H1 (cell line): ENCODE measurements at regions not wholly inside any gene's neighbourhood (a gene's known extent, or its start where the extent isn't known, plus 50 kb on each side); places are given as distances from the start of the nearest gene placed in this dataset.

Source experiments
- CTCF ChIA-PET: fragments of 300-600 bp; sonication (Branson Sonifier 250); formaldehyde crosslinking; loops from one replicate; lab custom pipeline; 2021; ENCODE audit not compliant: partially characterized antibody; lab: Charles Lee
- POLR2A ChIA-PET: fragments of 300-600 bp; sonication (Branson Sonifier 250); formaldehyde crosslinking; loops from one replicate; lab custom pipeline; 2021; ENCODE audit warnings: inconsistent platforms; ENCODE audit not compliant: partially characterized antibody; lab: Charles Lee
- DNase-seq, 2 experiments: peaks; one replicate each; pipeline versions ENCODE4 v3.0.0 to v3.0.0-alpha.2; 2010 to 2022; ENCODE audit warnings: low spot score in 2 of 2, low read depth in 1 of 2, mixed read lengths in 1 of 2
- FAIRE-seq: peaks from 2 replicates; lab custom pipeline; 2011; peaks lifted over from hg19 to GRCh38; lab: Jason Lieb, UNC
- H2AFZ ChIP-seq: 2 replicates; pipeline ENCODE4 v1.8.1; 2012; ENCODE audit warnings: low read length, inconsistent platforms
- H2AK5ac ChIP-seq: 2 replicates; pipeline ENCODE4 v1.6.1; 2013; ENCODE audit warnings: low read depth, low read length
- H2BK120ac ChIP-seq: replicated peaks from 2 replicates; pipeline ENCODE3; 2013; ENCODE audit warnings: low read depth, low read length, inconsistent platforms
- H2BK12ac ChIP-seq: 2 replicates; pipeline ENCODE4 v1.6.1; 2013; ENCODE audit warnings: low read depth, low read length
- H2BK15ac ChIP-seq: 2 replicates; pipeline ENCODE4 v1.6.1; 2013; ENCODE audit warnings: low read length
- H2BK20ac ChIP-seq: 2 replicates; pipeline ENCODE4 v1.6.1; 2013; ENCODE audit warnings: low read length
- H2BK5ac ChIP-seq: 2 replicates; pipeline ENCODE4 v1.6.1; 2013; ENCODE audit warnings: low read depth, low read length
- H3K14ac ChIP-seq: 2 replicates; pipeline ENCODE4 v1.6.1; 2013; ENCODE audit warnings: inconsistent platforms; ENCODE audit not compliant: insufficient read length
- H3K18ac ChIP-seq: 2 replicates; pipeline ENCODE4 v1.6.1; 2013; ENCODE audit warnings: low read length; ENCODE audit errors: extremely low read depth
- H3K23ac ChIP-seq: 2 replicates; pipeline ENCODE4 v1.6.1; 2013; ENCODE audit warnings: inconsistent platforms; ENCODE audit not compliant: insufficient read length
- H3K23me2 ChIP-seq: 2 replicates; pipeline ENCODE4 v1.6.1; 2013; ENCODE audit warnings: low read depth, low read length
- H3K27ac ChIP-seq: 2 replicates; pipeline ENCODE4 v1.6.1; 2011; ENCODE audit warnings: low read depth, low read length, inconsistent platforms
- H3K27me3 ChIP-seq, 4 experiments: replicated peaks in 1 of 4; 1 replicate in 1 of 4; 2 replicates in 3 of 4; pipeline versions ENCODE4 v1.6.1 to v1.8.1; 2011 to 2013; ENCODE audit warnings: low read length in 3 of 4, mild to moderate bottlenecking in 3 of 4, inconsistent platforms in 2 of 4, mixed read lengths in 2 of 4, moderate library complexity in 1 of 4; ENCODE audit not compliant: control insufficient read depth in 3 of 4, insufficient read depth in 3 of 4; ENCODE audit errors: extremely low read depth in 1 of 4
- H3K36me3 ChIP-seq, 4 experiments: 2 replicates each; pipeline versions ENCODE4 v1.6.1 to v1.8.1; 2011 to 2013; ENCODE audit warnings: mild to moderate bottlenecking in 4 of 4, low read length in 3 of 4, moderate library complexity in 2 of 4, control low read depth in 1 of 4, inconsistent platforms in 1 of 4; ENCODE audit not compliant: insufficient read depth in 4 of 4, control insufficient read depth in 2 of 4
- H3K4ac ChIP-seq: replicated peaks from 2 replicates; pipeline ENCODE3; 2013; ENCODE audit warnings: low read length, low read depth, mixed read lengths, inconsistent platforms; ENCODE audit not compliant: insufficient read length
- H3K4me1 ChIP-seq, 4 experiments: replicated peaks in 1 of 4; 1 replicate in 1 of 4; 2 replicates in 3 of 4; pipeline versions ENCODE4 v1.6.1 to v1.8.1; 2011 to 2013; ENCODE audit warnings: low read length in 3 of 4, inconsistent platforms in 2 of 4, mixed read lengths in 1 of 4; ENCODE audit not compliant: insufficient read depth in 4 of 4, control insufficient read depth in 3 of 4
- H3K4me2 ChIP-seq, 2 experiments: 2 replicates each; pipeline versions ENCODE4 v1.6.1 to v1.8.1; 2011 to 2013; ENCODE audit warnings: low read depth in 2 of 2, low read length in 2 of 2, control low read depth in 1 of 2, inconsistent platforms in 1 of 2, mild to moderate bottlenecking in 1 of 2; ENCODE audit not compliant: insufficient read depth in 1 of 2
- H3K4me3 ChIP-seq, 4 experiments: fragments of 200-600, 300-600 bp in 1 of 4; sonication (generic), shearing (Covaris generic), sonication (Bioruptor Twin) in 1 of 4; 2 replicates each; pipeline versions ENCODE4 v1.5.1 to v1.8.1; 2011 to 2016; ENCODE audit warnings: low read length in 4 of 4, low read depth in 3 of 4, control low read depth in 2 of 4, inconsistent platforms in 2 of 4, mild to moderate bottlenecking in 2 of 4, mixed read lengths in 1 of 4, moderate library complexity in 1 of 4; ENCODE audit not compliant: insufficient read depth in 2 of 4; ENCODE audit errors: extremely low read depth in 1 of 4
- H3K56ac ChIP-seq: replicated peaks from 2 replicates; pipeline ENCODE3; 2013; ENCODE audit warnings: low read depth, mild to moderate bottlenecking, mixed read lengths, low read length, inconsistent platforms; ENCODE audit not compliant: insufficient read length
- H3K79me1 ChIP-seq: 2 replicates; pipeline ENCODE4 v1.6.1; 2013; ENCODE audit warnings: low read depth, low read length, control low read depth
- H3K79me2 ChIP-seq, 2 experiments: 2 replicates each; pipeline versions ENCODE4 v1.6.1 to v1.8.1; 2012 to 2013; ENCODE audit warnings: low read length in 2 of 2, mild to moderate bottlenecking in 2 of 2, inconsistent platforms in 1 of 2; ENCODE audit not compliant: insufficient read depth in 2 of 2, control insufficient read depth in 1 of 2
- H3K9ac ChIP-seq, 4 experiments: replicated peaks in 1 of 4; 1 replicate in 1 of 4; 2 replicates in 3 of 4; pipeline versions ENCODE4 v1.6.1 to v1.8.1; 2011 to 2013; ENCODE audit warnings: low read depth in 3 of 4, low read length in 3 of 4, control low read depth in 2 of 4, mild to moderate bottlenecking in 2 of 4, moderate library complexity in 2 of 4, inconsistent platforms in 1 of 4; ENCODE audit errors: extremely low read depth in 1 of 4
- H3K9me3 ChIP-seq, 2 experiments: 2 replicates each; pipeline versions ENCODE4 v1.6.1 to v1.8.1; 2012 to 2013; ENCODE audit warnings: mild to moderate bottlenecking in 2 of 2, moderate library complexity in 2 of 2, control low read depth in 1 of 2, inconsistent platforms in 1 of 2, low read depth in 1 of 2, low read length in 1 of 2, mixed read lengths in 1 of 2; ENCODE audit not compliant: insufficient read depth in 2 of 2
- H4K20me1 ChIP-seq, 2 experiments: replicated peaks in 1 of 2; 2 replicates each; pipeline versions ENCODE3 to v1.8.1; 2011 to 2013; ENCODE audit warnings: inconsistent platforms in 2 of 2, low read length in 2 of 2, mild to moderate bottlenecking in 1 of 2; ENCODE audit not compliant: insufficient read depth in 2 of 2, control insufficient read depth in 1 of 2
- H4K5ac ChIP-seq: 2 replicates; pipeline ENCODE4 v1.6.1; 2013; ENCODE audit warnings: low read length, low read depth, mixed read lengths, inconsistent platforms; ENCODE audit not compliant: insufficient read length
- H4K8ac ChIP-seq: 2 replicates; pipeline ENCODE4 v1.8.0; 2013; ENCODE audit warnings: mild to moderate bottlenecking, moderate library complexity, low read length, inconsistent platforms; ENCODE audit not compliant: insufficient read depth; ENCODE audit errors: extremely low read depth
- H4K91ac ChIP-seq: replicated peaks from 2 replicates; pipeline ENCODE3; 2013; ENCODE audit warnings: low read length, mixed read lengths, inconsistent platforms; ENCODE audit not compliant: insufficient read length
- ATF2 ChIP-seq: IDR thresholded peaks from 2 replicates; pipeline ENCODE4 v1.6.1; 2012; ENCODE audit warnings: low read length, inconsistent platforms
- BACH1 ChIP-seq: IDR thresholded peaks from 2 replicates; pipeline ENCODE4 v1.6.1; 2012; ENCODE audit warnings: low read length, improper control_type of control experiment
- BCL11A ChIP-seq, 2 experiments: IDR thresholded peaks; one replicate each; pipeline ENCODE4 v1.6.1; 2011; ENCODE audit warnings: low read depth in 2 of 2, low read length in 2 of 2, mild to moderate bottlenecking in 2 of 2
- CEBPB ChIP-seq: IDR thresholded peaks from 2 replicates; pipeline ENCODE4 v1.6.1; 2012; ENCODE audit warnings: low read depth, low read length
- CTBP2 ChIP-seq: IDR thresholded peaks from 2 replicates; pipeline ENCODE4 v1.7.0; 2011; ENCODE audit warnings: borderline replicate concordance, mild to moderate bottlenecking, moderate library complexity, mixed read lengths, low read length; ENCODE audit not compliant: insufficient read depth, insufficient read length
- GABPA ChIP-seq: IDR thresholded peaks from 2 replicates; pipeline ENCODE4 v1.6.1; 2011; ENCODE audit warnings: mild to moderate bottlenecking, low read length, moderate library complexity, borderline replicate concordance; ENCODE audit not compliant: insufficient read depth
- JUN ChIP-seq: IDR thresholded peaks from 2 replicates; pipeline ENCODE4 v1.6.1; 2011; ENCODE audit warnings: low read depth, mild to moderate bottlenecking, improper control_type of control experiment, low read length
- POLR2A ChIP-seq, 2 experiments: IDR thresholded peaks; 1 replicate in 1 of 2; 2 replicates in 1 of 2; pipeline ENCODE4 v1.6.1; 2011; ENCODE audit warnings: low read depth in 2 of 2, low read length in 2 of 2, mild to moderate bottlenecking in 2 of 2; ENCODE audit errors: control extremely low read depth in 1 of 2
- SIN3A ChIP-seq, 2 experiments: IDR thresholded peaks in 1 of 2; conservative IDR thresholded peaks in 1 of 2; 2 replicates each; pipeline ENCODE4 v1.6.1; 2011 to 2012; ENCODE audit warnings: low read length in 2 of 2, improper control_type of control experiment in 1 of 2, low read depth in 1 of 2, mild to moderate bottlenecking in 1 of 2
- USF2 ChIP-seq: IDR thresholded peaks from 2 replicates; pipeline ENCODE4 v1.6.1; 2011; ENCODE audit warnings: low read length, improper control_type of control experiment
- WGBS, 2 experiments: shearing (Covaris generic) in 1 of 2; methylation state at CpG; one replicate each; pipeline versions ENCODE4 v1.1.6 to v1.1.7; 2013 to 2015; ENCODE audit warnings: low lambda C conversion rate in 2 of 2, mixed read lengths in 2 of 2, inconsistent platforms in 1 of 2, low coverage in 1 of 2, missing lambda C conversion rate in 1 of 2; ENCODE audit not compliant: insufficient replicate concordance in 2 of 2, insufficient coverage in 1 of 2, insufficient read length in 1 of 2; ENCODE audit errors: extremely low coverage in 1 of 2, missing lambda C conversion rate in 1 of 2; 5-methylcytosine and 5-hydroxymethylcytosine counted together
- TF ChIP-seq, protein P1 (sequence below): IDR thresholded peaks from 2 replicates; pipeline ENCODE4 v1.6.1; 2011; ENCODE audit warnings: low read depth, mild to moderate bottlenecking, low read length; ENCODE audit not compliant: insufficient read depth

- H3K9me3 ChIP-seq, result no peaks in the 10 kb centered on the region
- H3K27me3 ChIP-seq, result no peaks in the 10 kb centered on the region
- H3K18ac ChIP-seq, result no peak overlapping the region
- H2BK12ac ChIP-seq, result no peak overlapping the region
- H3K36me3 ChIP-seq, result no peaks in the 10 kb centered on the region
- H3K23me2 ChIP-seq, result no peaks in the 10 kb centered on the region
- no peak overlapping the region for H2BK5ac ChIP-seq
- no peak overlapping the region for H4K91ac ChIP-seq
- no peak overlapping the region for H3K4me3 ChIP-seq
- H3K9ac ChIP-seq, result no peak overlapping the region
- H2BK20ac ChIP-seq, result no peak overlapping the region
- WGBS, 2 experiments, result 98% methylated on average over 3 of the region's 3 CpGs; no CpG with 5 or more reads in 1 of the 2 experiments
- H2AK5ac ChIP-seq, result no peak overlapping the region
- H2BK15ac ChIP-seq, result no peak overlapping the region
- H3K79me1 ChIP-seq, result no peaks in the 10 kb centered on the region
- DNase-seq (no peak), FAIRE-seq (no peak)
- H2BK120ac ChIP-seq, result no peak overlapping the region
- no peaks in the 10 kb centered on the region for H3K4me1 ChIP-seq
- H3K27ac ChIP-seq, result no peak overlapping the region
- H3K56ac ChIP-seq, result no peak overlapping the region
- H3K4me2 ChIP-seq, result no peak overlapping the region
- no peaks in the 10 kb centered on the region for H3K79me2 ChIP-seq
- H4K8ac ChIP-seq, result no peak overlapping the region
- CTCF ChIA-PET, result interaction anchor here (1.2 kb wide), 1 partner anchor 11 kb away, joined by 3 read pairs; no protein-coding TSS in a partner anchor
- POLR2A ChIA-PET, result interaction anchor here (0.6 kb wide), 1 partner anchor 31 kb away, joined by 3 read pairs; no protein-coding TSS in a partner anchor
- H3K14ac ChIP-seq, result no peak overlapping the region
- no peak overlapping the region for H3K23ac ChIP-seq
- no peak overlapping the region for H4K5ac ChIP-seq
- no peak overlapping the region for H3K4ac ChIP-seq
- H2AFZ ChIP-seq, result no peak overlapping the region
- H4K20me1 ChIP-seq, result no peaks in the 10 kb centered on the region
- TF ChIP-seq USF2, result no peak
- TF ChIP-seq CEBPB, result no peak
- no peak for TF ChIP-seq ATF2
- TF ChIP-seq, protein P1, sequence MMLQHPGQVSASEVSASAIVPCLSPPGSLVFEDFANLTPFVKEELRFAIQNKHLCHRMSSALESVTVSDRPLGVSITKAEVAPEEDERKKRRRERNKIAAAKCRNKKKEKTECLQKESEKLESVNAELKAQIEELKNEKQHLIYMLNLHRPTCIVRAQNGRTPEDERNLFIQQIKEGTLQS, result no peak
- TF ChIP-seq CTBP2, result no peak
- TF ChIP-seq JUN, result no peak
- no peak for TF ChIP-seq BCL11A (IDR thresholded peaks at IDR 0.05; ENCODE audit: low read depth in 2 of 2, low read length in 2 of 2)
- no peak for TF ChIP-seq GABPA
- TF ChIP-seq POLR2A (IDR thresholded peaks at IDR 0.05; ENCODE audit: control extremely low read depth in 1 of 2, low read depth in 2 of 2, low read length in 2 of 2), result no peak
- TF ChIP-seq SIN3A (conservative IDR thresholded peaks at IDR 0.05 in 1 of 2, IDR thresholded peaks at IDR 0.05 in 1 of 2; ENCODE audit: low read depth in 1 of 2, low read length in 2 of 2), result no peak
- TF ChIP-seq BACH1, result no peak
These were observed 461.3 kb downstream of the BCAT1 start for GRCh38 chr12:24487606-24488005.
